T-helper 1 cell treated with Interleukin-12 subunit alpha and Interleukin-12 subunit beta and Interleukin-4 antibody, amounts not matched to agents 30 ng/mL and 1 ng/mL, for 36 hours (primary cell): ENCODE measurements at regions not wholly inside any gene's neighbourhood (a gene's known extent, or its start where the extent isn't known, plus 50 kb on each side); places are given as distances from the start of the nearest gene placed in this dataset.
"Not testable (repeated sequence)": the region's sequence is repeated elsewhere in the genome, so short reads cannot be mapped to it uniquely, and the experiment has no call there.

ENCODE experiments used
- intact Hi-C: fragments of 100-400 bp; cut with micrococcal nuclease; formaldehyde crosslinking; loops from one replicate; pipeline ENCODE4 v1.15.1; 2024

DNA sequence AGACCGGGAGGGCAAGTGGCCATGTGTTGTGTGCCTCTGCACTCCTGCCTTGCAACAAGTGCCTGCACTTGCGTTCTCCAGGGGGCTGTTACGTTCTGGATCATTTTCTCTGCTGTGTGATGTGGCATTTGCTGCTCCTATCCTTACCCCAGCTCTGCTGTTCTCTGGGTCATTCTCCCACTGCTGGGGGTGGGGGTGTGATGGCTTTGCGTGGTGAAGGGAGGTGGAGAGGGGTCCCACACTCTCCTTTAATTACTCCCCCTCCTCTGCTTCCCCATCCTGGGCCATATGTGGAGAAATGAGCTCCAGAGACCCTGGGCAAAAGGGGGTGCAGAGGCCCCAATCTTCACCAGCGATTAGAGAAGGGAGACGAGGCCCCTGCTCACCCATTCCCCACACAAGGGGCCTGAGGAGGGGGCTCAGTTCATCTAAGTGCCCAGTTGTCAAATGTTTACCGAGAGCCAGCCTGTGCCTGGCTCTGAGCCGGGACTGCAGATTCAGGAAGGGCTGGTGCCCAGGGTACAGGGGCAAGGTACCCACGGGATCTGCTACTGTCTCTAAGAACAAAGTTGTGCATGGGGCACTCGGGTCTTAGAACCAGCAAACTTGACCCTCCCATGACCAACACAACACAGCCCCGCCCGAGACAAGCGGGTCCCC, 355.4 kb downstream of the PTPRU start:
- intact Hi-C loops, result no loop called here

DNA sequence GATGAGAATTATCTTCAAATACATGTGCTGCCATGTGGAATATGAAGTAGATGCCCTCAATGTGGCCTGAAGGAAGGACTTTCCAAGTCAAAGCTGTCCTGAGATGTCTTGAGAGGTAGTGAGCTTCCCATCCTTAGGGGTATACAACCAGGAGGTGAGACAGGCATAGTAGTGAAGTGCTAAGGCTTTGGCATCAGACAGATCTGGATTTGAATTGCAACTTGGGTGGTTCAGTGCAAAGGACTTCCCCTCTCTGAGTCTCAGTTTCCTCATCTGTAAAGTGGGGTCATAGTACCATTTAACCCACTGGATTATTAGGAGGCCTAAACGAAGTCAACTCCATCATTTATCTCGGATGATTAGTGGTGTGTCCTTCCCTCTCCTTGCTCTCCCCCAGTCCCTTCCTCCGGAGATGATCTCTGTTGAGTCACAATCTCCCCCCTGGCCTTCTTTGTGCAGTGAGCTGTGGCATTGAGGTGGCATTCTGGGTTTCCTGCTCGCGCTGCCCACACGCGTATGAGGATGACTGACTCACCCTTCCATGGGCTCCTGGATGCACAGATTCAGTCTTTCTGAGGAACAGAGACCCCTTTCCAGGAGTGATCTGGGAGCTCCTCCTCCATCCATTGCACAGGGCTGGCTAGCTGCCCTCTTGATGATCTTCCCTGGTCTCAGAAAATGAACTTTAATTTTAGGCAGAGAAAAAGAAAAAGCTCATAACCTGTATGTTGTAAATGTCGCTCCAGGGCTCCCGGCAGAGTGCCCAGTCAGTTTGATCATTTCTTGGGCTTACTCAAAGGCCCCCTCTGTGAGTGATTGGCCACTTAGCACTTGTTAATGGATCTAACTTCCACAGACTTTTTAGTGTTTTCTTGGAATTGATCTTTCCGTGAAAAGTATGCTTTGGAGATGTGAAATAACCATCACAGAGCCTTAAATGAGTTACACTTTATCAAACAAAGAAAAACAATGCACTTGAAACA, 354.6 kb downstream of the PTPRU start:
- intact Hi-C loops, result no loop called here

DNA sequence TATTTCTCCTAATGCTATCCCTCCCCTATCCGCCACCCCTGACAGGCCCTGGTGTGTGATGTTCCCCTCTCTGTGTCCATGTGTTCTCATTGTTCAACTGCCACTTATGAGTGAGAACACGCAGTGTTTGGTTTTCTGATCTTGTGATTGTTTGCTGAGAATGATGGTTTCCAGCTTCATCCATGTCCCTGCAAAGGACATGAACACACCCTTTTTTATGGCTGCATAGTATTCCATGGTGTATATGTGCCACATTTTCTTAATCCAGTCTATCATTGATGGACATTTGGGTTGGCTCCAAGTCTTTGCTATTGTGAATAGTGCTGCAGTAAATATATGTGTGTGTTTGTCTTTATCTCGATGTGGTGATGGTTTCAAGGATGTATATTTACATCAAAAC, 353.4 kb downstream of the PTPRU start:
- intact Hi-C loops, result not testable (repeated sequence)

DNA sequence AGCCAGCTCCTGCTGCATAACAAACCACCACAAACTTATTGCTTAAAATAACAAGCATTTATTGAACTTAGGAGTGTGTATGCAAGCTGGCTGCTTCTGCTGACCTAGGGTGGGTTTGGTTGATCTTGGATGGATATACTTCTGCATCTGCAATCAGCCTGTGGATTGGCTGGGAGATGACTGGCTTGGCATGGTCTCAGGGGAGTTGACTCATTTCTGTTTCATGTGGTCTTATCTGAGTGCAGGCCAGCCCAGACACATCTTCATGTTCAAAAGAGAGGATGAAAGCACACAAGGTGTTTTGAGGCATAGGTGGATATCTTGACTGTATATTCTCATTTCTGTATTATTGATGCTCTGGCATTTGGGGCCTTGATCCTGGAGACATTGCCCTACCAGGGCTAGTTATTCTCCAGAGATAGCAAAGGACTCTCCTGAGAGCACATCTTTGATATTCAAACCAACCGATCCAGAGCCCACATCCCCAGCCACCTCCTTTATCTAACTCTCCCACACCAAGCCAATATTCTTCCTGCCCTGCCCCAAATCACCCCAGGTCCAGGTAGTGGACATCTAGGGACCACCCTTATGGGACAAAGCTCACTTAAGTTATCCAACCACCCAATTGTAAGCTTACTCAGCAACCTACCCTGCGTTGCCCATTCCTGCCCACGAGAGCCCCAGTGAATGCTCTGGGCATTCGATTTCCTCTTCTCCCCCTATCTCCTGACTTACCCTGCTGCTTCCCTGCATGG, 350.8 kb downstream of the PTPRU start:
- intact Hi-C loops, result no loop called here

DNA sequence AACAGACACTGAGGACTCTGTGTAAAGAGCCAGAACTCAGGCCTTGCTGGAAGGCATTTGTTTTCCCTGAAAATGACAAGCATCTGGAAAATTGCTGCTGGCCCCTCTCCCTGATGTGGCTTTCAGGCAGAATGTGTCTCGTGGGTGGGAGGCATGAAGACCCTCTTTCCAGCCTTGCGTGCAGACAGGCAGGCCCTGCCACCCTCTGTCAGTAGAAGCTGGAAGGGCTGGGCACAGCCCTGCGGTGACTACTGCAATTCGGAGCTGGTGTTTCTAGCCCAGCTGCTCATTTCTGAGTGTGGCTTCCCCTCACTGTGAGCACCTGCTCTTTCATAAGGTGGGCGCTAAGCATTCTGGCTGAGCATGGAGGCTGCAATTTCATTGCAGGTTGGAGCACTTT, 349.9 kb downstream of the PTPRU start:
- intact Hi-C loops, result no loop called here

DNA sequence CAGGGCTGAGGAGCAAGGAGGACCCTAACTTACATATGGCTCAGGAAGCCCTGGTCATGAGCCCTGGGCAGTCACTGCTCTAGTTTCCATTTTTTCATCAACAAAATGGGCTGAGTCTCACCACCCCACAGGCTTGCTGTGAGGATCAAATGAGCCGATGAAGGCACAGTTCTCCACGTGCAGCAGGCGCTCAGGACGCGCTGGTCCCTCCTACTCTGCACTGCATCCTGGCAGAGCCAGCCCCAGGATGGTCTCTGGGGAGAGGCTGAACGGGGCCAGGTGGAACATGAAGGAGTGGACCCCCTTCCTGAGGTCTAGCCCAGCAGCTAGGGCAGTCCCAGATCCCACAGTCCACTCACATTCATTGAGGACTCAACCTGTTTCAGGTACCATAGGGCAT, 349.3 kb downstream of the PTPRU start:
- intact Hi-C loops, result no loop called here

DNA sequence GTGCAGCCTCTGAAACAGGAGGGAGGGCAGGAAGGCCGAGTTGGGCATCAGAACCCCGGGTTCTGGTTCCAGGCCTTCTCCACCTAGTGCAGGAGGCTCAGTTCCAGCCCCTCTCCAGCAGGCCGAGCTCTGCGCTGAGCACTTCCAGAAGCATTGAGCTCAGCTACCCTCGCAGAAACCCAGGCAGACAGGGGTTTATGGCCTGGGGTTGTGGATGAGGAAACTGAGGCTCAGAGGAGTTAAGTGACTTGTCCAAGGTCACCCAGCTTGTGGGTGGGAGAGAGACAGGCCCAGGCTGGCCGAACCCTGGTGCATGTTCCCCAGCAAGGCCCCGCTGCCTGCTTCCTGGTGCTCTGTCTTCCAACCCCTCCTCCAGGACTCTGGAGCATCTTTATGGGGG, 348.9 kb downstream of the PTPRU start:
- intact Hi-C loops, result no loop called here

DNA sequence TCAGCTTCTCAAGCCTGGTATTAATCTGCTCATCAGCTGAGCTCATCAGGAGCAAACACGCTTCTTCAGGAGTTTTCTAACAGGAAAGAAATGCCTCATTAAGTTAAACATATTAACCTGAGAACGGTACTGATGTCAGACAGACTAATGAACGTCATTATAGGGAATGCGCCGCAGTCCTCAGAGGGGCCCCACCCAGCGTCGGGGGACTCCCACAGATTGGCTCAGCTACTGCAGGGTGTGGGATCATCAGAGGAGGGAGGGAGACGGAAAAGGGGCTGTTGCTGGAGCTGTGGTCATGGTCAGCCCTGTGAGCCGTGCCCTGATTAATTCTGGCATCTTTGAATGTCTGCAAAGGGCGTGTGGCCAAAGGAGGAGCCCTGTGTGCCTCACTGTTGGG, 348.5 kb downstream of the PTPRU start:
- intact Hi-C loops, result no loop called here

DNA sequence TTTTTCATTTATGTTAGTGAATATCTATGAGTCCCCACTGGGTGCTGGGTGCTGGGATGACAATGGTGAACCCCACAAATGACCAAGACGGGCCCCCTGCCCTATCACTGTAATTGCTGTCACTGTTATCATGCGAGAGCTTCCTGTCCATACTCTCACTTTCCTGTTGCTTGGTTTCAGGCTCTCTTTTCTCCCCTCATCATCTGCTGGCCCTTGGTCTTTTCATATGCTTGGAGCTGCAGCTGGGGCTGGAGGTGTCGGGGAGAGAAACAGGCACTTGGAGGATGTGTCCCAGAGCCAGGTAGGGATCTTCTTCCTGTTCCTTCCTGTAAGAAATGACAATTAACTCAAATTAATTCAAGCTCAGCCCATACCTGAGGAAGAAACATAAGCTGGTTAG, 348.0 kb downstream of the PTPRU start:
- intact Hi-C loops, result no loop called here

DNA sequence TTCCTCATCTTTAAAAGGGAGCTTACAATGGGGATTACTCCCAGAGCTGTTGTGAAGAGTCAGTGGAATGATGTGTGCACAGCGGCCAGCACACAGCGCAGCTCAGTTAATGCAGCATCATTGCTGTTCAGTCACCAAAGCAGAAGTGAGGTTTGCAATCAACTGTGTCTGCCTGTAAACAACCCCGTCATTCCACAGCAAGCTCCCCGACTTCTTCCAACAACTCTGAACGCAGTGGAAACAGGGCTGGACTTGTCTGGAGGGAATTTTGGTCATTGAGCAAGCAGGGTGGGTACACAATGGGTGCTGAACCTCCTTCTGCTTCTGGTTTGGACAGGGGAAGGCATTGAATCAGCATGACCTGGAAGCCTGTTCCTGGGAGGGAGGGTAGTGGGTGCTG, 347.4 kb downstream of the PTPRU start:
- intact Hi-C loops, result no loop called here

DNA sequence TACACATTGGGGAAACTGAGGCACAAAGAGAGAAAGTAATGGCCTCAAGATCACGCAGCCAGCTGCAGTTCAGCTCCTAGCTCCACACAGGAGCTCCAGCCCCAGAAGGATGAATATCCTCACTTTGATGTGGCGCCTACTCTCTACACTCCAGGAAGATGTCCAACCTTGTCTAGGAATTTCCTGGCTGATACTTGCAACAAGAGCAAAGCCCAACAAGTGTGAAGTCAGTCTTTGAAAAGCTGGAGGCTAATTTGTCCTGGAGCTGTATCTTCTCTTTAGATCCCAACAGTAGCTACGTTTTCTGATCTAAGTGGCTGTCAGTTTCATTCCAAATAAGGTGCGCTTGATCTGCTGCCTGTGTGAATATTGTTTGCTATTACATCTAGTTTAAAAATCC, 344.9 kb downstream of the PTPRU start:
- intact Hi-C loops, result no loop called here

DNA sequence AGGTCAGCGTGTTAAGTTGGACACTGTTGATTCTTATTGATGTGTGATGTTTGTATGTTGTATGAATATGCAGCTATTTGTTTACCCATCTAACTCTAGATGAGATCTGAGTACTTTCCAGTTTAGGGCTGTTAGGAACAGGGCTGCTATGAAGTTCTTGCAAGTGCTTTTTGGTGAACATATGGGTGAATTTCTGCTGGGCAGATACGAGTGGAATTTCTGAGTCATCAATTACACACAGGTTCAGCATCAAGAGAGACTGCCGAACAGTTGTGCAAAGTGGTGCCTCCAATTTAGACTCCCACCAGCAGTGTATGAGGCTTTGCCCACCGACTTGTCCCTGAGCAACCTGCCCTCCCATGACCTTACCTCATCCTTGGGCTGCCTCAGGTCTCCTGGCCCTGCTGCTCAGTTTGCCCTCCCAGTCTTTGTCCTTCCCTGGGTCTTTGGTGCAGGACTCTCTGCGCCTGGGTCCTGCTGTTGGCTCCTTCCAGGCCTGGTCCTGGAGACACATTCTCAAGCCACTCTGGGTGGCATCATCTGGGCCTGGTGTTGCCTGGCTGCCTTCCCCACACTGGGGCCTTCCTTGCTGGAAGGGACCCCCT, 343.6 kb downstream of the PTPRU start:
- intact Hi-C loops, result no loop called here

DNA sequence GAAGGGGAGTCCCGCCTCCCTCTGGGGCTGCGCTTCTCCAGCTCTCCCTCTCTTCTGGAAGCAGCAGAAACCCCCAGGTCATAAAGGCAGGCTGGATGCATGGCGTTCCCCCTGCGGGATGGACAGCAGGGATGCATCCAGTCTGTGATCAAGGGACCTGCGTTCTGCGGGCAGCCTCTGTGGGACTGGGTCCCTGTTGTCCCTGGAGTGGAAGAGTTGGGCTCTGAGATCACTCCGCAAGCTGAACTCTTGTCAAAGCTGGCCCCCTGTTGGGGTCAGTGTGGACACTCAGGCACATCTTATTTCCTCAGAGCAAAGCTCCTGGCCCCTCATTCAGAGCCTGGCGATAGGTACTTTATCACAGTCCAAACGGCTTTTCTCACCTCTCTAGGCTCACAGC, 341.2 kb downstream of the PTPRU start:
- intact Hi-C loops, result no loop called here

DNA sequence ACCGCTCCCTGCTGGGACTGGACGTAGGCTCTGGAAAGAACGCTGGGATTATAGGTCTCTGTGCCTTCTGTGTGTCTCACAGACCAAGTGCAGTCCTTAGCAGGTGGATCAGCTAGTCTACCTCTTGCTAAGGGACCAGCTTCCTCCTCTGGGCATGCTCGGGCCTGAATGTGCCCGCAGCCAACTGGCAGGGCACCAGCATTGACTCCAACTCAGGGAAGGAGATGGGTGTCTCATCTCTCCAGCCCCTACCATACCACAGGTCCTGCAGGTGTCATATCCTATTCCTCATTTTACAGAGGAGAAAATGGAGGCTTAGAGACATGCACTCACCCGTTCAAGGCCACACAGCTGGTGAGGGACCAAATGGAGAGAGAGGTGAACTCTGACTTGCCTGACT, 340.2 kb downstream of the PTPRU start:
- intact Hi-C loops, result no loop called here

DNA sequence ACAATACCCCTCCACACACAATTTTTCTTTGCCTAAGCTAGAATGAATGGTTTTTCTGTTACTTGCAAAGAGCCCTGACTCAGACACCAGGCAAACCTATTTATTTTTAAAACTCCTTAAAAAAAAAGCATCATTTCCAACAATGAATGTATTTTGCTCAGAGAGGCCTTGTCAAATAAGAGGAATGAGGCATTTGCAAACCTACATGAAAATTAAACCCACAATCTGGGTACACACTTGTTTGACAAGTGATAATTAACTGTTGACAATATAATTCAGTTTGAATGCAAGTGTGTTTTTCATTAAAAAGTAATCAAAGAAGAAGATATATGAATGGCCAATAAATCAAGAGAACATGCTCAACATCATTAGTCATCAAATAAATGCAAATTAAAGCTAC, 339.5 kb downstream of the PTPRU start:
- intact Hi-C loops, result no loop called here

DNA sequence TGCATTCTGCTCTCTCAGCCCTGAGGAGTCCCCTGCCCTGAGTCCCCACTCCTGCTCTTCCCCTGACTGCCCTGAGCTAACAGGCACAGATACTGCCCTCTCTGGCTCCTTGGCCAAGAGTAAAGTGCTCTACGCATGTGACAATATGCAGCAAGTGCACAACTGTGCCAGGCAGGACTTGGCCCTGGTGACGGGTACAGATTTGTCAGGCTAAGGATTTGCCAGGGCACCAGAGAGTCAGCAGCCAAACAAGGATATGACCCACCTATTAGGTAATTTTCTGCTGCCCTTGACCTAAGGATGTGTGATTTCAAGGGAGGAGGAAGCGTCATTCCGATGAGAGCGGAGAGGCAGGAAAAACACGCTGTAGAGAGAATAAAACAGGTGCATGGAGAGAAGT, 339.0 kb downstream of the PTPRU start:
- intact Hi-C loops, result no loop called here

DNA sequence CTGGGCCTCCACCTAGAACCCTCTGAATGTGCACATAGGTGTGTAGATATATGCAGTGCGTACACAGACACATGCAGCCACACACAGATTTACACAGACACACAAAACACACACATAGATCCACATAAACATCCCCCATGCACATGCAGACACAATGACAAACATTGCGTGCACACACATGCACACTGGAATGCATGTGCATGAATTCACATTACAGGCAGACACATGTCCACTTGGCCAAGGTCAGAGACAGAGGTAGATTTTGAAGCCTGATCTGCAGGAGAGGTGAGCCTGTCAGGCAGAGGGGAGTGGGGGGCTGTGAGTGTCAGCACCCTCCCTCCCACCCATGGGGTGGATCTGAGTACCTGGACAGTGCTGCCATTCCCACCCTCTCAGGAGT, 338.5 kb downstream of the PTPRU start:
- intact Hi-C loops, result no loop called here

DNA sequence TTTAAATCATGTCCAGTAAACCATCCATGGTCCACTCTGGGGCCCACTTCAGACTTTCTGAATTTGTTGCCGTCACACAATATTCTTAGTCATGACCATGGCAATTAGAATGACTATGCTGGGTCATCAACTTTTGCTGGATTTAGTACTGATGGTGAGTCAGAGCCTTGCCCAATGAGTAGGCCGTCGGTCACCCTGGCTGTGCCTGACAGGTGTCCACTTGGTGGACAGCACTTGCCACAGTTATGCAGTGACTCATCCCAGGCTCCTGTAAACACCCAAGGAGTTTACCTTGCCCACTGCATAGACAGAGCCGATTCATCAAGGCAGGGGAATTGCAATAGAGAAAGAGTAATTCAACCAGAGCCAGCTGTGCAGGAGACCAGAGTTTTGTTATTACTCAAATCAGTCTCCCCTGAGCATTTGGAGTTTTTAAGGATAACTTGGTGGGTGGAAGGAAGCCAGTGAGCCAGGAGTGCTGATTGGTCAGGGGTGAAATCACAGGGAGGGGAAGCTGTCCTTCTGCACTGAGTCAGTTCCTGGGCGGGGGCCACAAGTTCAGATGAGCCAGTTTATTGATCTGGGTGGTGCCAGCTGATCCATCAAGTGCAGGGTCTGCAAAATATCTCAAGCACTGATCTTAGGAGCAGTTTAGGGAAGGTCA, 333.8 kb downstream of the PTPRU start:
- intact Hi-C loops, result no loop called here

DNA sequence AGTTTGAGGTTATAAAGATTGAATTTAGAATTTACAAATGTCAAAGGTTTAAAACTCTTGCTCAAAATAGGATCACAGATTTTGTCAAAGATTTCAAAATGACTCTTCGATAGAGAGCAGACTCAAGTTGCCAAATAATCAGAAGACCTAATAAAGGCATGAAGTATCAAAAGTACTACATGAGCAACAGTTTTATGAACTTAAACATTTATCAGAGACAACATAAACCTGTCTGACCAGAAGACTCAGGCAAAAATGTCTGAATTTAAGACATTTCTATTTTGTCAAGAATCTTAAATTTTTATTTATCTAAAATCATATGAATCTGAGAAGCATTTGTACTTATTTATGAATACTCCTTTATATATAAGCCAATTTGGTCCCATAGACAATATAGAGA, 330.9 kb downstream of the PTPRU start:
- intact Hi-C loops, result no loop called here

DNA sequence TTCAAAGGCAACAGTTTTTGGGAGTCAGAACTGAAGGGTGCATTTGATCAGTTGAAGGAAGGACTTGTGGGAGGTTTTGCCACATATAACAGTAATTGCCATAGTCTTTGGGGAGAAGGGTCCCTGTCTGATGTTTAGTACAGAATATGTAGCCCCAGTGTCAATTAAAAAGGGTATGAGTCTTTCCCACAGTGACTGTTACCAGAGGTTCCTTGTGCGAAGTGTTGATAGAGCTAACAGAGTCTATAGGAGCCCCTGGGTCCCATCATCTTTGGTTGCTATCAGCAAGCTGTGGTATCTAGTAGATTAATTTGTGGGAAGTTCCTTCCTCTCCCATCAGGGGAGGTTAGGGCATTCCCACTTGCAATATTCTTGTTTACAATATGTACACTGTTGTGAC, 329.2 kb downstream of the PTPRU start:
- intact Hi-C loops, result no loop called here

DNA sequence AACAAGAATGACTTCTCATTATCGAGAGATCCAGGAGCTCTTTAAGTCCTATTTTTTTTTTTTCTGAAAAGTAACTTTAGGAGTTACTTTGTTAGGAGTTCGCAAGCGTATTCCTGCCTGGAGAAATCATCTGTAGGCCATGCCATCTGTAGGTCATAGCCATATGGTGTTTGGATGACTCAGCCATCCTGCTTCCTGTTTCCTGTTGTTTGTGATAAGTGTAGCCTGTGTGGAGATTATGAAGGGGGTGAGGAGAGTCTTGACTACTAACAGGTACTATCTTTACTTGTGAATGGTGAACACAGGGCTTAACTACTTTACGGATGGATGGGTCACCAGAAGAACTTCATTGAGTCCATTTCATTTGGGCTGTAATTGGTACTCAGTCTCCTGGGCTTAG, 327.2 kb downstream of the PTPRU start:
- intact Hi-C loops, result no loop called here
